ENCODE measurements at regions not wholly inside any gene's neighbourhood (a gene's known extent, or its start where the extent isn't known, plus 50 kb on each side); places are given as distances from the start of the nearest gene placed in this dataset.

GRCh38 chrX:100477958-100478357 lies 67.9 kb upstream of the PCDH19 start:
- no peak for DNase-seq (ENCODE audit: extremely low read depth, low read depth)
- TF ChIP-seq, protein P1, sequence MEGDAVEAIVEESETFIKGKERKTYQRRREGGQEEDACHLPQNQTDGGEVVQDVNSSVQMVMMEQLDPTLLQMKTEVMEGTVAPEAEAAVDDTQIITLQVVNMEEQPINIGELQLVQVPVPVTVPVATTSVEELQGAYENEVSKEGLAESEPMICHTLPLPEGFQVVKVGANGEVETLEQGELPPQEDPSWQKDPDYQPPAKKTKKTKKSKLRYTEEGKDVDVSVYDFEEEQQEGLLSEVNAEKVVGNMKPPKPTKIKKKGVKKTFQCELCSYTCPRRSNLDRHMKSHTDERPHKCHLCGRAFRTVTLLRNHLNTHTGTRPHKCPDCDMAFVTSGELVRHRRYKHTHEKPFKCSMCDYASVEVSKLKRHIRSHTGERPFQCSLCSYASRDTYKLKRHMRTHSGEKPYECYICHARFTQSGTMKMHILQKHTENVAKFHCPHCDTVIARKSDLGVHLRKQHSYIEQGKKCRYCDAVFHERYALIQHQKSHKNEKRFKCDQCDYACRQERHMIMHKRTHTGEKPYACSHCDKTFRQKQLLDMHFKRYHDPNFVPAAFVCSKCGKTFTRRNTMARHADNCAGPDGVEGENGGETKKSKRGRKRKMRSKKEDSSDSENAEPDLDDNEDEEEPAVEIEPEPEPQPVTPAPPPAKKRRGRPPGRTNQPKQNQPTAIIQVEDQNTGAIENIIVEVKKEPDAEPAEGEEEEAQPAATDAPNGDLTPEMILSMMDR (IDR thresholded peaks at IDR 0.05; ENCODE audit: low read depth, low read length), result no peak

DNA sequence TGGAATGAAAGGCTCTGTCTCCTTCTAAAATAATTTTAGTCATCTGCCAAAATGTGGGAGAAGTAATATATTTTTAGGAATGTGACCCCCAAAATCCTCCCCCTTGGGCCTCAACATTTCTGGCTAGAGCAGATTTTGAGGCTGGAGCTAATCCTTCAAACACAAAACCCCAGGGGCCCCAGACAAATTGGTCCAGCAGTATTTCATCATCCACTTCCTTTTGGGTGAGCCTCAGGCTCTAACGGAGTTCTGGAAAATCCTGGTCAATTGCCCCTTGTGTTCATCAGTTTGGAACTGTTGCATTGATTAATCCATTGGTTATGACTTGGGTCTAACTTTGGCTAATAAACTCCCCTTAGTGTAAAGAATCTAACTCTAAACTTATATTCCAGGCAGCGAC lies 67.4 kb upstream of the PCDH19 start:
- TF ChIP-seq, protein P1 (IDR thresholded peaks at IDR 0.05; ENCODE audit: low read depth, low read length), result no peak

More for the DNA sequence above, 67.4 kb upstream of the PCDH19 start:
- no peak for DNase-seq (ENCODE audit: extremely low read depth, low read depth)

All from AG09319 (cell line).